Activated CD4-positive, alpha-beta T cell treated with anti-CD3 and anti-CD28 coated beads, Interleukin-2, amount 50 U/mL, for 48 hours (primary cell): ENCODE measurements at regions not wholly inside any gene's neighbourhood (a gene's known extent, or its start where the extent isn't known, plus 50 kb on each side); places are given as distances from the start of the nearest gene placed in this dataset.

ENCODE experiments used
- DNase-seq, 2 experiments: peaks; one replicate each; pipeline ENCODE4 v3.0.0-alpha.2; 2020

- DNase-seq = no peak
Observed at GRCh38 chr2:14126846-14127245, 505.7 kb upstream of the LRATD1 start.

- DNase-seq = no peak
Observed at GRCh38 chr2:14127765-14128164, 504.8 kb upstream of the LRATD1 start.

GRCh38 chr2:14132386-14132785, 500.1 kb upstream of the LRATD1 start:
- no peak for DNase-seq

GRCh38 chr2:14134771-14135170, 497.7 kb upstream of the LRATD1 start:
- no peak for DNase-seq

- DNase-seq = no peak
Observed at GRCh38 chr2:14136030-14136429, 496.5 kb upstream of the LRATD1 start.

- DNase-seq = no peak
Observed at GRCh38 chr2:14137643-14138042, 494.9 kb upstream of the LRATD1 start.

GRCh38 chr2:14140009-14140550, 492.4 kb upstream of the LRATD1 start:
- no peak for DNase-seq

- DNase-seq = no peak
Observed at GRCh38 chr2:14143435-14143834, 489.1 kb upstream of the LRATD1 start.

GRCh38 chr2:14148216-14148615, 484.3 kb upstream of the LRATD1 start:
- DNase-seq = no peak

GRCh38 chr2:14157816-14158215, 474.7 kb upstream of the LRATD1 start:
- DNase-seq = no peak

- no peak for DNase-seq
Observed at GRCh38 chr2:14180333-14180732, 452.2 kb upstream of the LRATD1 start.

GRCh38 chr2:14182227-14182946, 450.1 kb upstream of the LRATD1 start:
- DNase-seq = no peak

- no peak for DNase-seq
Observed at GRCh38 chr2:14185906-14186305, 446.6 kb upstream of the LRATD1 start.

- no peak for DNase-seq
Observed at GRCh38 chr2:14188446-14188845, 444.1 kb upstream of the LRATD1 start.

- DNase-seq = no peak
Observed at GRCh38 chr2:14189929-14190328, 442.6 kb upstream of the LRATD1 start.

- no peak for DNase-seq
Observed at GRCh38 chr2:14194233-14194632, 438.3 kb upstream of the LRATD1 start.

- DNase-seq = no peak
Observed at GRCh38 chr2:14197293-14197692, 435.2 kb upstream of the LRATD1 start.

GRCh38 chr2:14199040-14199439, 433.5 kb upstream of the LRATD1 start:
- DNase-seq = no peak

GRCh38 chr2:14219306-14219705, 413.2 kb upstream of the LRATD1 start:
- no peak for DNase-seq

GRCh38 chr2:14220101-14220500, 412.4 kb upstream of the LRATD1 start:
- DNase-seq = no peak

GRCh38 chr2:14221466-14221865, 411.1 kb upstream of the LRATD1 start:
- no peak for DNase-seq

GRCh38 chr2:14223576-14223975, 408.9 kb upstream of the LRATD1 start:
- no peak for DNase-seq

GRCh38 chr2:14231391-14231898, 401.1 kb upstream of the LRATD1 start:
- no peak for DNase-seq

- no peak for DNase-seq
Observed at GRCh38 chr2:14232217-14232616, 400.3 kb upstream of the LRATD1 start.

- DNase-seq = no peak
Observed at GRCh38 chr2:14234911-14235310, 397.6 kb upstream of the LRATD1 start.
